SK-N-SH treated with all-trans-retinoic acid at 6 μM for 48 hours (cell line): ENCODE measurements at regions not wholly inside any gene's neighbourhood (a gene's known extent, or its start where the extent isn't known, plus 50 kb on each side); places are given as distances from the start of the nearest gene placed in this dataset.
"Not testable (repeated sequence)": the region's sequence is repeated elsewhere in the genome, so short reads cannot be mapped to it uniquely, and the experiment has no call there.

Source experiments
- ATAC-seq: fragments of 200-7000 bp; cut with Tn5 transposase; 3 replicates; pipeline ENCODE4 v1.9.1; 2020; ENCODE audit warnings: mild to moderate bottlenecking, moderate library complexity
- BACH2 ChIP-seq: fragments of 250-450 bp; sonication (Bioruptor Pico); IDR thresholded peaks from 2 replicates; pipeline ENCODE4 v1.9.0; 2021; ENCODE audit warnings: mild to moderate bottlenecking, borderline replicate concordance
- CSDC2 ChIP-seq: fragments of 250-450 bp; sonication (Bioruptor Pico); IDR thresholded peaks from 2 replicates; pipeline ENCODE4 v1.5.0; 2020; ENCODE audit warnings: mild to moderate bottlenecking, moderate library complexity
- ESRRG ChIP-seq: fragments of 250-450 bp; sonication (Bioruptor Pico); IDR thresholded peaks from 2 replicates; pipeline ENCODE4 v1.6.1; 2021; ENCODE audit warnings: mild to moderate bottlenecking
- GLIS3 ChIP-seq: fragments of 250-450 bp; sonication (Bioruptor Pico); IDR thresholded peaks from 2 replicates; pipeline ENCODE4 v1.5.0; 2020; ENCODE audit warnings: mild to moderate bottlenecking, moderate library complexity
- ISL1 ChIP-seq: fragments of 250-450 bp; sonication (Bioruptor Pico); IDR thresholded peaks from 2 replicates; pipeline ENCODE4 v2.1.2; 2022; ENCODE audit warnings: mild to moderate bottlenecking, moderate library complexity
- PATZ1 ChIP-seq: fragments of 250-450 bp; sonication (Bioruptor Pico); IDR thresholded peaks from 2 replicates; pipeline ENCODE4 v1.8.0; 2020; ENCODE audit warnings: mild to moderate bottlenecking, moderate library complexity, borderline replicate concordance
- POU6F1 ChIP-seq: fragments of 250-450 bp; sonication (Bioruptor Pico); IDR thresholded peaks from 2 replicates; pipeline ENCODE4 v1.8.0; 2021; ENCODE audit warnings: low read depth, mild to moderate bottlenecking, moderate library complexity, borderline replicate concordance
- PPARA ChIP-seq: fragments of 250-450 bp; sonication (Bioruptor Pico); IDR thresholded peaks from 2 replicates; pipeline ENCODE4 v1.5.0; 2020; ENCODE audit warnings: mild to moderate bottlenecking, borderline replicate concordance
- RARB ChIP-seq: fragments of 250-450 bp; sonication (Bioruptor Pico); IDR thresholded peaks from 2 replicates; pipeline ENCODE4 v1.8.0; 2021; ENCODE audit warnings: mild to moderate bottlenecking, moderate library complexity
- TCF4 ChIP-seq: fragments of 250-450 bp; sonication (Bioruptor Pico); IDR thresholded peaks from 2 replicates; pipeline ENCODE4 v1.8.0; 2021; ENCODE audit warnings: mild to moderate bottlenecking, moderate library complexity, borderline replicate concordance
- TOX ChIP-seq: fragments of 250-450 bp; sonication (Bioruptor Pico); IDR thresholded peaks from 2 replicates; pipeline ENCODE4 v1.8.0; 2021; ENCODE audit warnings: mild to moderate bottlenecking, moderate library complexity, borderline replicate concordance
- ZC3H10 ChIP-seq: fragments of 250-450 bp; sonication (Bioruptor Pico); IDR thresholded peaks from 2 replicates; pipeline ENCODE4 v1.5.1; 2021; ENCODE audit warnings: mild to moderate bottlenecking, moderate library complexity
- ZFP3 ChIP-seq: fragments of 250-450 bp; sonication (Bioruptor Pico); IDR thresholded peaks from 2 replicates; pipeline ENCODE4 v1.5.0; 2020; ENCODE audit warnings: mild to moderate bottlenecking, moderate library complexity
- ZNF565 ChIP-seq: fragments of 450-650 bp; formaldehyde crosslinking; conservative IDR thresholded peaks from 2 replicates; pipeline ENCODE4 v1.5.0; 2020; ENCODE audit warnings: low read depth, mild to moderate bottlenecking, moderate library complexity
- ZNF70 ChIP-seq: fragments of 450-650 bp; formaldehyde crosslinking; IDR thresholded peaks from 2 replicates; pipeline ENCODE4 v1.5.0; 2020; ENCODE audit warnings: mild to moderate bottlenecking, moderate library complexity
- ZNF8 ChIP-seq: fragments of 450-650 bp; formaldehyde crosslinking; IDR thresholded peaks from 2 replicates; pipeline ENCODE4 v1.5.0; 2020; ENCODE audit warnings: mild to moderate bottlenecking, moderate library complexity
- TF ChIP-seq, protein P1 (sequence below): fragments of 250-450 bp; sonication (Bioruptor Pico); IDR thresholded peaks from 2 replicates; pipeline ENCODE4 v1.5.0; 2020; ENCODE audit warnings: mild to moderate bottlenecking, moderate library complexity
- TF ChIP-seq, protein P2 (sequence below): fragments of 250-450 bp; sonication (Bioruptor Pico); IDR thresholded peaks from 2 replicates; pipeline ENCODE4 v1.5.1; 2020; ENCODE audit warnings: low read depth, mild to moderate bottlenecking, moderate library complexity

GRCh38 chr12:131207300-131207660 lies 253.6 kb downstream of the ADGRD1 start:
- ATAC-seq, result not testable (repeated sequence)

- not testable (repeated sequence) for ATAC-seq
These were observed 254.1 kb downstream of the ADGRD1 start for GRCh38 chr12:131207841-131208240.

DNA sequence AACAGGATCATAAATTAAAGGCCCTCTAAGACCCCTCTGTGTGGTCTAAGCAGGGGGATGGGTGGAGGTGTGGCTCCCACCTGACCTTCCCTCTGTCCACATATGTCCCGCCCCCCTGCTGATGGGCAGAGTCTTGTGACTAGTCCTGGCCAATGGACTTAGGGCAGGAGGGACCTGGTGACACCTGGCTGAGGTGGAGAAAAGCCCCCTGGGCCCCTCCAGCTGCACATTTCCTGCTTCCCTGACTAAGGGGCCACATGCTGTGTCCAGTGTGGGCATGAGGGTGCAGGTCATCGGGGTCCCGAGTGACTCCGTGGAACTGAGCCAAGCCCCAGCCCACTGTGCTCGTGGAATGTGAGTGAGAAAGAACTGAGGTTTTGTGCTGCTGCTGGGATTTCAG lies 254.7 kb downstream of the ADGRD1 start:
- TF ChIP-seq ESRRG (CRISPR knock-in tag) (no peak), GLIS3 (CRISPR knock-in tag) (no peak), PATZ1 (no peak), CSDC2 (no peak), ZC3H10 (CRISPR knock-in tag) (no peak), ZNF565 (CRISPR knock-in tag) (no peak), ISL1 (no peak), POU6F1 (CRISPR knock-in tag) (no peak), ZFP3 (CRISPR knock-in tag) (no peak), ZNF8 (CRISPR knock-in tag) (no peak)
- TF ChIP-seq, all 23 proteins: peak for 0
- ATAC-seq, result no peak

GRCh38 chr12:131209082-131210070 lies 255.7 kb downstream of the ADGRD1 start:
- ATAC-seq, result no peak
- TF ChIP-seq, protein P1, sequence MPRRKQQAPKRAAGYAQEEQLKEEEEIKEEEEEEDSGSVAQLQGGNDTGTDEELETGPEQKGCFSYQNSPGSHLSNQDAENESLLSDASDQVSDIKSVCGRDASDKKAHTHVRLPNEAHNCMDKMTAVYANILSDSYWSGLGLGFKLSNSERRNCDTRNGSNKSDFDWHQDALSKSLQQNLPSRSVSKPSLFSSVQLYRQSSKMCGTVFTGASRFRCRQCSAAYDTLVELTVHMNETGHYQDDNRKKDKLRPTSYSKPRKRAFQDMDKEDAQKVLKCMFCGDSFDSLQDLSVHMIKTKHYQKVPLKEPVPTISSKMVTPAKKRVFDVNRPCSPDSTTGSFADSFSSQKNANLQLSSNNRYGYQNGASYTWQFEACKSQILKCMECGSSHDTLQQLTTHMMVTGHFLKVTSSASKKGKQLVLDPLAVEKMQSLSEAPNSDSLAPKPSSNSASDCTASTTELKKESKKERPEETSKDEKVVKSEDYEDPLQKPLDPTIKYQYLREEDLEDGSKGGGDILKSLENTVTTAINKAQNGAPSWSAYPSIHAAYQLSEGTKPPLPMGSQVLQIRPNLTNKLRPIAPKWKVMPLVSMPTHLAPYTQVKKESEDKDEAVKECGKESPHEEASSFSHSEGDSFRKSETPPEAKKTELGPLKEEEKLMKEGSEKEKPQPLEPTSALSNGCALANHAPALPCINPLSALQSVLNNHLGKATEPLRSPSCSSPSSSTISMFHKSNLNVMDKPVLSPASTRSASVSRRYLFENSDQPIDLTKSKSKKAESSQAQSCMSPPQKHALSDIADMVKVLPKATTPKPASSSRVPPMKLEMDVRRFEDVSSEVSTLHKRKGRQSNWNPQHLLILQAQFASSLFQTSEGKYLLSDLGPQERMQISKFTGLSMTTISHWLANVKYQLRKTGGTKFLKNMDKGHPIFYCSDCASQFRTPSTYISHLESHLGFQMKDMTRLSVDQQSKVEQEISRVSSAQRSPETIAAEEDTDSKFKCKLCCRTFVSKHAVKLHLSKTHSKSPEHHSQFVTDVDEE (CRISPR knock-in tag), result no peak
- TF ChIP-seq ISL1 (no peak), ESRRG (CRISPR knock-in tag) (no peak), TCF4 (CRISPR knock-in tag) (no peak), TOX (no peak), PATZ1 (no peak), PPARA (CRISPR knock-in tag) (no peak), ZNF70 (CRISPR knock-in tag) (no peak), GLIS3 (CRISPR knock-in tag) (no peak), BACH2 (CRISPR knock-in tag) (no peak), RARB (CRISPR knock-in tag) (no peak)
- TF ChIP-seq, protein P2, sequence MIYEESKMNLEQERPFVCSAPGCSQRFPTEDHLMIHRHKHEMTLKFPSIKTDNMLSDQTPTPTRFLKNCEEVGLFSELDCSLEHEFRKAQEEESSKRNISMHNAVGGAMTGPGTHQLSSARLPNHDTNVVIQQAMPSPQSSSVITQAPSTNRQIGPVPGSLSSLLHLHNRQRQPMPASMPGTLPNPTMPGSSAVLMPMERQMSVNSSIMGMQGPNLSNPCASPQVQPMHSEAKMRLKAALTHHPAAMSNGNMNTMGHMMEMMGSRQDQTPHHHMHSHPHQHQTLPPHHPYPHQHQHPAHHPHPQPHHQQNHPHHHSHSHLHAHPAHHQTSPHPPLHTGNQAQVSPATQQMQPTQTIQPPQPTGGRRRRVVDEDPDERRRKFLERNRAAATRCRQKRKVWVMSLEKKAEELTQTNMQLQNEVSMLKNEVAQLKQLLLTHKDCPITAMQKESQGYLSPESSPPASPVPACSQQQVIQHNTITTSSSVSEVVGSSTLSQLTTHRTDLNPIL (CRISPR knock-in tag), result no peak
- TF ChIP-seq, all 23 proteins: peak for 0
